NCI-H2171 treated with DMSO at 0.1 percent for 48 hours (cell line): ENCODE measurements at regions not wholly inside any gene's neighbourhood (a gene's known extent, or its start where the extent isn't known, plus 50 kb on each side); places are given as distances from the start of the nearest gene placed in this dataset.
A peak's percentile ranks its signal among the peaks of the same experiment; 100 is the strongest.
"Not testable (repeated sequence)": the region's sequence is repeated elsewhere in the genome, so short reads cannot be mapped to it uniquely, and the experiment has no call there.

ENCODE experiments used
- DNase-seq: peaks from one replicate; lab custom pipeline; 2025; lab: John Stamatoyannopoulos, UW

GRCh38 chr16:16561532-16561931, 182.6 kb downstream of the NPIPA7 start:
- not testable (repeated sequence) for DNase-seq

DNA sequence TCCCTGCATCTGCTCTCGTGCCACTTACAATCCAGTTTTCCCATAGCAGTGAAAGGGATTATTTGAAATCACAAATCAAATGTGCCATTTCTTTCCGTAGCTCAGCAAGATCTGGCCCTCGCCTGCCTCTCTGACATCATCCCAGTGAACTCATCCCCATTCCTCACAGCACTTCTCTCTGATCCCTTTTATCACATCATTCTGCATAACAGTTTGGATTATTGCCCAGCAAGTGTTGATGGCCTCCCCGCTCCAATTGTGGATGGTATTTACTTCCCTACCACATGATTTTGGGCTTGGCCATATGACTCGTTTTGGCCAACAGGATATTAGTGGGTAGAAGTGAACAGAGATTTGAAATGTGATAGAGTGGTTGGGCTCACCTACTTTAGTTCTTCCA, 185.0 kb downstream of the NPIPA7 start:
- DNase-seq, result not testable (repeated sequence)

GRCh38 chr16:16565326-16565725, 186.4 kb downstream of the NPIPA7 start:
- not testable (repeated sequence) for DNase-seq

DNA sequence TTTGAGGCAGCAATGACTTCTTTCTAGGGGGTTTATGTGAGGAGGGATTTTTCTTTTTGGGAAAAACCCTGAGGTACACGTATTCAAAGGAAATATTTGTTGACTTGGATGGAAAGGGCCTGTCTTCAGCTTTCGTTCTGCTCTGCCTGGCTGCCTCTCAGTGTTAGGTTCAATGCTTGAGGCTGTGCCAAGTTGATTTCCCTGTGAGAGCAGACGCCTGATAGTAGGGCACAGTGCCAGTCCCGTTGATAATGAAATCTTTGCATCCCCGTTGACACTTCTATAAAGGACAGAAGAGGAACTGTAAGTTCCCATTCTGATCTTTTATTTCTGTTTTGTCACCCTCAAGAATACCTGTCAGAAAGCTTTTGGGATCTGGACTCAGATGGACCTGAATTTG, 191.1 kb downstream of the NPIPA7 start:
- peak; percentile 84 for DNase-seq

- not testable (repeated sequence) for DNase-seq
Measured at GRCh38 chr16:16570874-16571273, 191.9 kb downstream of the NPIPA7 start.

DNA sequence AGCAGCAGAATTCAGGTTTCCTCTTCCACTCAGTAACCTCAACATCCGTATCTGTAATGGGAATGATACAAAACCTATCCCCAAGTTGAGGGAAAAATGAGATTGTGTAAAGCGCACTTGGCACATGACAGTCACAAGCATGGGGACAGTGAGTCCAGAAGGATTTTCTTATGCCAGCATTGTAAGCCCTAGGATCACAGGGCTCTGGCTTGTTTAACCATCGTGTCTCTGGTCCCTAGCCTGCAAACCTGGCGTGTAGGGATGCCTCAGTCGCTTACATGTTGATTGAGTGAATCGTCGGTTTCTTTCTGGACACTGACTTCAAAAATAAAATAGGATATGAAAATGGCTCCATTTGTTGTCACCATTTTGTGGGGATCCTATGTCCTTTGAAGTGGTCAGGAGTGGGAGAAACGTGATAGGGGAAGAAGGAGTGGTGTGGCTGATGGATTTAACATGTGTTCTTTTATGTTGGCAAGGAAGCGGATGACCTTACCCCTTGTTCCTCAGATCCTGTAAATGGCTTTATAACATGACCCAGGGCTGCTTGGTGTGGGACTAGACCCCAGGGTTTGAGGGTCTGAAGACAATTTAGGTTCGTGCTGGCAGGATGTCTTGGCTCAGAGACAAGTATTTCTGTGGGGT, 193.3 kb downstream of the NPIPA7 start:
- not testable (repeated sequence) for DNase-seq

GRCh38 chr16:16577062-16577461, 198.1 kb downstream of the NPIPA7 start:
- DNase-seq, result not testable (repeated sequence)

GRCh38 chr16:16578701-16579100, 199.8 kb downstream of the NPIPA7 start:
- DNase-seq, result no peak

- not testable (repeated sequence) for DNase-seq
Measured at GRCh38 chr16:16582916-16583315, 204.0 kb downstream of the NPIPA7 start.

- peak; percentile 96 for DNase-seq
Measured at GRCh38 chr16:16586073-16586651, 207.2 kb downstream of the NPIPA7 start.

- DNase-seq, result not testable (repeated sequence)
Measured at GRCh38 chr16:16586969-16587368, 208.0 kb downstream of the NPIPA7 start.

DNA sequence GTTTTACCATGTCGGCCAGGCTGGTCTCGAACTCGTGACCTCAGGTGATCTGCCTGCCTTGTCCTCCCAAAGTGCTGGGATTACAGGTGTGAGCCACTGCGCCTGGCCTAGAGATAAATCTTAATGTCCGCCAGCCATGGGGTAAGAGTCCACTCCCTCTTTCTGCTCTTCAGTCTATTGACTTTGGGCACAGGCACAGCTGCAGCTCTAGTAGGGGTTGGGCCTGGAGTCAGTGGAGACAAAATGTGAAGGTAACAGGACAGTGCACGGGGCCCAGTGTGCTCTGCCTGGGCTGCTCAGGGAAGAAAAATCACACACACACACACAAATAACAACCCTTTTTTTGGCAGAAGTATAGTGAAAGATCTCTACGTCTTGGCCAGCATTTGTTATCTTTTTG, 209.5 kb downstream of the NPIPA7 start:
- not testable (repeated sequence) for DNase-seq

DNA sequence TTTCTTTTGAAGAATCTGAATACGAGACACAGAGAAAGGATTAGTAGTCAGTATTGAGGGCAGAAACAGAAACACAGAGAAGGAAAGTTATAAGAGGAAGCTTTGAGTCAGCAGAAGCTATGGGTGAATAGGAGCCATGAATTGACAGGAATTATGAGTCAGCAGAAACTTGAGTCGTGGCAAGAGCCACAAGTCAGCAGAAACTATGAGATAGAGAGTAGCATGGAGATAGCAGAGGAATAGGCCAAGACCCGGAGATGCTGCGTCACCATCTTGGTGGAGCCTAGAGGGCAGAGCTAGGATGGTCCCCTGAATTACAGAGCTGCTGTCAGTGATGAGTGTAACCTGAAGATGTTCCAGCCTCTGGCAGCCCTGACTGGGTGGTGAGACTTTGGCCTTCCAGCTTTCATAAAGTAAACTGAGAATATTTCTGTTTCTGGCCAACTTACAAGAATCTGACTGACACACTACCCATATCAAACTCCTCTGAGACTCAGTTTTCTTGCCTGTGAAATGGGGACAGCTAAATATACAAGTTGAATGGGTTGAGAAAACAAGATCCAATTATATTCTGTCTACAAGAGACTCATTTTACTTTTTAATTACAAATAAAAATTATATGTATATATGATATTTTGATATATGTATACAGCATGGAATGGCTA, 211.8 kb downstream of the NPIPA7 start:
- DNase-seq, result not testable (repeated sequence)

DNA sequence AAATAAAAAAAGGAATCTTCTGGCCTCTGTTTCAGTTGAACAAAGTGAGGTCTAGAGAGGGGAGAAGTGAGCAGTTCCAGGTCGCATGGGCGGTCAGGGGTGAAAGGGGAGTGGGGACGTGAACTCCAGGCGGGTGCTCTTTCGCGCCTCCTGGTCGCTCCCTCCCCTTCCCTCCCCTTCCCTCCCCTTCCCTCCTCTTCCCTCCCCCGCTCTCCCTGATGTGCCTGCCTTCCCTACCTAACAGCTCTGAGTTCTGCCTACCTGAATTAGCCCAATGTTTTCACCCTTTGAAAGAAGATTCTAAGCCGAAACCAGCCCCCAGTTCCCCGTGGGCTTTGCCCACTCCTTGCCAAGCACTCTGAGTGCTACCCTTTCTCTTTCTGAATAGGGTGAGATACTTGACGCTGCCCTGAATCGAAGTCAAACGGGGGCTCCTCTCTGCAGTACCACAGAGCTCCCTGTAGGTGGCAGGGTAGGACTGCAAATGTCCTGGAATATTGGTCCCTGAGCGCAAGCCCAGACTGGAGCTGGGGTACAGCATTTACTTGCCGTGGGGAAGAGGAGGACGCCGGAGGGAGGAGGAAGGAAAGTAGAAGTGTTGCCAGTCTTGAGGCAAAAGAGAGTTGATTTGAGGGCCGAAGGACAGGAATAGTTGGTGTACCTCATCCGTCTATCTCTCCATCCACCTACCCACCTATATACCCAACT, 214.4 kb downstream of the NPIPA7 start:
- DNase-seq, result peak; percentile 53

DNA sequence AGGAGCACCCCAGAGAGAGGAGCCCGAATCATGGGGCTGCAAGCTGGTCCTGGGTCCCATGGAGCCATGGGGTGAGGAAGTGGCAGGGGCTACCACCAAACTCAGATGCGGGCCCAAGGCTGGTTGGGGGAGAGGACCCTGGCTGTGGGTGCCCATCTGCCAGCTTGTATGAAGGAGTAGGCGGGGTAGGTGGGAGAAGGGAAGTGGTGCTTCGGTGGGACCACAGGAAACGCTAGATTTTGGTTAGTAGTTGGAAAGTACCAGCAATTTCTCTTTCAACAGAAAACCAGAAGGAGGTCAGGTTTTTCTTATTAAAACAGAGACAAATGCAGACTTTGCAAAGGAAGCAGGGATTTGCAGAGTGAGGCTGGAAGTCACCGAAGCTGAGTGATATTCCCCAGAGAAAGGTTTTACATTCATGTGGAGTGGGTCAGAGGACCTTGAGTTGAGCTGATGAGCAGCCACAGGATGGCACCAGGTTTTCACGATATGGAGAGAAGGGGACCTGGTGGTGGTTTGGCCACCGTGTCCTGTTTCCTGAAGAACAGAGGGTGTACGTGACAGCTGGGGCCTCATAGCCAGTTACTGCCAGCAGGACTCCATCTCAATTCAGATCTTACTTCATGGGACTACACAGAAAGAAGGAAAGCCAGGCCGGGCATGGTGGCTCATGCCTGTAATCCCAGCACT, 216.2 kb downstream of the NPIPA7 start:
- not testable (repeated sequence) for DNase-seq

- not testable (repeated sequence) for DNase-seq
Measured at GRCh38 chr16:16601239-16601638, 222.3 kb downstream of the NPIPA7 start.

GRCh38 chr16:16607401-16608082, 228.6 kb downstream of the NPIPA7 start:
- not testable (repeated sequence) for DNase-seq

DNA sequence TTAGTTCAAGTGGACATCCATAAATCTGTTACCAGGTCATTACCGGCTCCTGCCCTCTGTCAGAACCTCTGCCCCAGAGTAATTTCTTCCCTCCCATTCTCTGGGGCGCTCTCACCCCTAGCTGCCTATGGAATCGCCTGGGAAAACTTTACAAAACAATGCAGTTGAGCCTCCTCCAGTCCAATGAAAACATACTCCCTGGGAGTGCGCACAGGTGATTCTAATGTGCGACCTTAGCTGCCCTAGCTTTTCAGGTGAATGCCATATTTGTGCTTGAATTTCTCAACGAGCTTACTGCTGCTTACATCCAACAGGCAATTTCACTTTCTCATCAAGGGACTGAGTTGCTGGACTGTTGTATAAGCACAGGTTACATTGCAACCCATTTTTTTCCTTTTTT, 230.7 kb downstream of the NPIPA7 start:
- not testable (repeated sequence) for DNase-seq

DNA sequence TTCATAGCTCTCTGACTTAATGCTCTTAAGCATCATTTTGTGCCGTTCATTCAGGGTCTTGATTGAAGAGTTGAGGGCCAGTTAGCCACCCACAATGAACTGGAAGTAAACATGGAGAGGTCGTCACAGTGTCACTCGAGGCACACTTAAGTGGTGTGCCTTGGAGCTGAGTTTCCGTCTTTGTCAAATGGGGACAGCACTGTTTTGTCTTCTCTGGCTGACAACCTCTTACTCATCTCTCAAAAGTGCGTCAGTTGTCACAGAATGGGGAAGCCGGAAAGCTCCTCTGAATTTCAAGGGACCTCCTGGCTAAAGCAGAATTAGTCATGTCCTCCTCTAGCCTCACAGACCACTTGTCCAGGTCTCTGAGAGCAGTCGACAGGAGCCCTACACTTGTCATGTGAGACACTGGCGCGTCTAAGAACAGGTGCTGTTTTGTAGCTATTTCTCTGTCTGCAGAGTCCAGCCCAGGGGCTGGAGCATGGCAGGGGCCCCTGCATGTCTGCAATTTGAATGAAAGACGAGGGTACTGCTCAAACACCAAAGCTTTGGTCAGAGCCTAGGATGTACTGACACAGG, 231.5 kb downstream of the NPIPA7 start:
- DNase-seq, result not testable (repeated sequence)

DNA sequence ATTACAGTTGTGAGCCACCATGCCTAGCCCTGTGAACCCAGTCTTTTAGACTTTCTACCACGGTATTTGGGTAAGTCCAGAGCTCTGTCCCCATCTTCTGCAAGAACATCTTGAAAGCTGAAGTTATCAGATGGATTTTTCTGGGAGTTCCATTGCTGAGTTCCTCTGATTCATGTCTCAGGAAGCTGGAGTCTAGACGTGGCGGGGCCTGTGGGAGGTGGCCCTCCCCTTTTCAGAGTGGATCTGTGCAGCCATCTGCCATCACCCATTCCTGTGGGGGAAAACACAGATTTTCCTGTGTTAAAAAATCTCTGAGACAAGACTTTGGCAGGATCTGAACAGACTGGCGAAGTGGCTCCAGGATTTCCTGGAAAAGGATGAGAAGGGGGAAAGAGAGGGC, 234.3 kb downstream of the NPIPA7 start:
- not testable (repeated sequence) for DNase-seq

GRCh38 chr16:16614484-16614883, 235.5 kb downstream of the NPIPA7 start:
- DNase-seq, result not testable (repeated sequence)
